SK-N-MC (cell line): ENCODE measurements at regions not wholly inside any gene's neighbourhood (a gene's known extent, or its start where the extent isn't known, plus 50 kb on each side); places are given as distances from the start of the nearest gene placed in this dataset.

Experiments used
- EZH2 ChIP-seq: fragments of 200-600 bp; sonication (generic); IDR thresholded peaks from one replicate; pipeline ENCODE4 v1.6.1; 2017; ENCODE audit warnings: antibody characterized with exemption
- FOXP2 ChIP-seq: optimal IDR thresholded peaks from 2 replicates; pipeline ENCODE3; 2011; ENCODE audit warnings: mild to moderate bottlenecking, moderate library complexity; ENCODE audit not compliant: insufficient read depth; ENCODE audit errors: extremely low read length, control extremely low read depth
- POLR2AphosphoS5 ChIP-seq: IDR thresholded peaks from 2 replicates; pipeline ENCODE4 v1.6.1; 2012; ENCODE audit warnings: mild to moderate bottlenecking, low read depth, low read length, borderline replicate concordance

GRCh38 chrX:37906357-37906756, 59.0 kb upstream of the DYNLT3 start:
- TF ChIP-seq POLR2AphosphoS5 (no peak), EZH2 (no peak), FOXP2 (no peak)
